ENCODE measurements at regions not wholly inside any gene's neighbourhood (a gene's known extent, or its start where the extent isn't known, plus 50 kb on each side); places are given as distances from the start of the nearest gene placed in this dataset.

DNA sequence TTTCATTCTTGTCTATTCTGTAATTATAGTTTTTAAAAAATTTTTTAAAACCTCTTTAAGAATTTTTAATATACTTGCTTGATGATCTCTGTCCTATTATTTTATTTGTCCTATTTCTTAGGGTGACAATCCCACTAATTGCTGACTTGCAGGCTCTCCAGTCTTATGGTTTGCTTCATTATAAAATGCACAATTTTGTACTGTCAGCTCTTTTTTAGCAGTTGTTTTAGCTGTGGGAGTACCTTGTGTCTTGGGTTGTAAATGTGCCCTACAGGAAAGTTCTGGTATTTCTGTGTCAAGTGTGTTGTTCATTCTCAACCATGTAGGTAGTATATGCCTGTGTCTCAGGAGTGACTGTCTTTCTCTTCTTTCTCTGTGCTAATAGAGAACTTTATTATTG lies 118.2 kb upstream of the IL15 start:
- TF ChIP-seq, protein P1, sequence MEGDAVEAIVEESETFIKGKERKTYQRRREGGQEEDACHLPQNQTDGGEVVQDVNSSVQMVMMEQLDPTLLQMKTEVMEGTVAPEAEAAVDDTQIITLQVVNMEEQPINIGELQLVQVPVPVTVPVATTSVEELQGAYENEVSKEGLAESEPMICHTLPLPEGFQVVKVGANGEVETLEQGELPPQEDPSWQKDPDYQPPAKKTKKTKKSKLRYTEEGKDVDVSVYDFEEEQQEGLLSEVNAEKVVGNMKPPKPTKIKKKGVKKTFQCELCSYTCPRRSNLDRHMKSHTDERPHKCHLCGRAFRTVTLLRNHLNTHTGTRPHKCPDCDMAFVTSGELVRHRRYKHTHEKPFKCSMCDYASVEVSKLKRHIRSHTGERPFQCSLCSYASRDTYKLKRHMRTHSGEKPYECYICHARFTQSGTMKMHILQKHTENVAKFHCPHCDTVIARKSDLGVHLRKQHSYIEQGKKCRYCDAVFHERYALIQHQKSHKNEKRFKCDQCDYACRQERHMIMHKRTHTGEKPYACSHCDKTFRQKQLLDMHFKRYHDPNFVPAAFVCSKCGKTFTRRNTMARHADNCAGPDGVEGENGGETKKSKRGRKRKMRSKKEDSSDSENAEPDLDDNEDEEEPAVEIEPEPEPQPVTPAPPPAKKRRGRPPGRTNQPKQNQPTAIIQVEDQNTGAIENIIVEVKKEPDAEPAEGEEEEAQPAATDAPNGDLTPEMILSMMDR (IDR thresholded peaks at IDR 0.05; ENCODE audit: low read depth, low read length, poor library complexity, severe bottlenecking) = no peak
- TF ChIP-seq EZH2phosphoT487 (IDR thresholded peaks at IDR 0.05; ENCODE audit: borderline replicate concordance, low read length) = no peak
